ENCODE measurements at regions not wholly inside any gene's neighbourhood (a gene's known extent, or its start where the extent isn't known, plus 50 kb on each side); places are given as distances from the start of the nearest gene placed in this dataset.

GRCh38 chr7:115747174-115747573, 283.4 kb downstream of the TFEC start:
- Histone ChIP-seq H3K4me1 (ENCODE audit: control insufficient read depth, insufficient read depth, low read length) (no peaks in the 10 kb centered on the region), H3K36me3 (ENCODE audit: control insufficient read depth, insufficient read depth, low read length) (no peaks in the 10 kb centered on the region), H3K9me3 (ENCODE audit: control insufficient read depth, insufficient read depth, low read length) (no peaks in the 10 kb centered on the region), H3K27ac (ENCODE audit: low read length) (no peak overlapping the region), H3K4me3 (ENCODE audit: low read length) (no peak overlapping the region), H3K27me3 (ENCODE audit: control insufficient read depth, insufficient read depth, low read length) (no peaks in the 10 kb centered on the region)
- 80% methylated on average over 4 of the region's 4 CpGs for WGBS (ENCODE audit: insufficient coverage)
- H3K27me3 Mint-ChIP-seq (ENCODE audit: low read depth in 2 of 2) = no peaks in the 10 kb centered on the region
- ATAC-seq (no peak), DNase-seq (no peak)
- no peak overlapping the region for H3K27ac Mint-ChIP-seq
- H3K9me3 Mint-ChIP-seq = no peaks in the 10 kb centered on the region
- no peaks in the 10 kb centered on the region for H3K36me3 Mint-ChIP-seq
- no peak overlapping the region for H3K4me3 Mint-ChIP-seq
- intact Hi-C loops (cut with micrococcal nuclease) = no loop called here
- H3K4me1 Mint-ChIP-seq = no peaks in the 10 kb centered on the region
- no peak for TF ChIP-seq CTCF (IDR thresholded peaks at IDR 0.05)

DNA sequence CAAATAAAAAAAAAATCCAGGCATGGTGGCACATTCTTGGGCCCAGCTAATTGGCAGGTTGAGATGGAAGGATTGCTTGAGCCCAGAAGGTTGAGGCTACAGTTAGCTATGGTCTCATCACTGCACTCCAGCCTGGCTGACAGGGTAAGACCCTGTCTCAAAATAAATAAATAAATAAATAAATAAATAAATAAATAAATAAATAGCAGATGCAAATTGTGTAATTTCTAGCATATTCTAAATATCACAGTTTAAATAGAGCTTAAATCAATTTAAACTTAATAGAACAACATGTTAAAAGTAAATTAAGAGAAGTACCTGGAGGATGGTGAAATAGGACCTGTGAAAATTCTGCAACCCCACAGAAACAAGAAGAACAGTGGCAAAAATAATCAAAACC, 290.5 kb downstream of the TFEC start:
- Mint-ChIP-seq H3K4me1 (no peaks in the 10 kb centered on the region), H3K27ac (no peak overlapping the region), H3K36me3 (no peaks in the 10 kb centered on the region), H3K27me3 (ENCODE audit: low read depth in 2 of 2) (no peaks in the 10 kb centered on the region), H3K4me3 (no peak overlapping the region), H3K9me3 (peaks cover 0 to 2% of the 10 kb centered on the region in 2 donors)
- Histone ChIP-seq H3K36me3 (ENCODE audit: control insufficient read depth, insufficient read depth, low read length) (no peaks in the 10 kb centered on the region), H3K4me1 (ENCODE audit: control insufficient read depth, insufficient read depth, low read length) (no peaks in the 10 kb centered on the region), H3K27ac (ENCODE audit: low read length) (no peak overlapping the region), H3K27me3 (ENCODE audit: control insufficient read depth, insufficient read depth, low read length) (no peaks in the 10 kb centered on the region), H3K9me3 (ENCODE audit: control insufficient read depth, insufficient read depth, low read length) (no peaks in the 10 kb centered on the region), H3K4me3 (ENCODE audit: low read length) (no peak overlapping the region)
- intact Hi-C loops (cut with micrococcal nuclease) = no loop called here
- no peak for DNase-seq
- no peak for ATAC-seq
- no peak for TF ChIP-seq CTCF (IDR thresholded peaks at IDR 0.05)

GRCh38 chr7:115734641-115735040, 295.9 kb downstream of the TFEC start:
- Histone ChIP-seq H3K27ac (ENCODE audit: low read length) (no peak overlapping the region), H3K27me3 (ENCODE audit: control insufficient read depth, insufficient read depth, low read length) (no peaks in the 10 kb centered on the region), H3K4me1 (ENCODE audit: control insufficient read depth, insufficient read depth, low read length) (no peaks in the 10 kb centered on the region), H3K4me3 (ENCODE audit: low read length) (no peak overlapping the region), H3K9me3 (ENCODE audit: control insufficient read depth, insufficient read depth, low read length) (no peaks in the 10 kb centered on the region), H3K36me3 (ENCODE audit: control insufficient read depth, insufficient read depth, low read length) (no peaks in the 10 kb centered on the region)
- WGBS (ENCODE audit: insufficient coverage) = 82% methylated on average over 2 of the region's 3 CpGs
- no peak for ATAC-seq
- TF ChIP-seq CTCF (IDR thresholded peaks at IDR 0.05) = no peak
- no peak overlapping the region for H3K4me3 Mint-ChIP-seq
- no peak for DNase-seq
- H3K4me1 Mint-ChIP-seq = no peaks in the 10 kb centered on the region
- H3K27me3 Mint-ChIP-seq (ENCODE audit: low read depth in 2 of 2) = no peaks in the 10 kb centered on the region
- intact Hi-C loops (cut with micrococcal nuclease) = no loop called here
- no peaks in the 10 kb centered on the region for H3K36me3 Mint-ChIP-seq
- H3K27ac Mint-ChIP-seq = no peak overlapping the region
- H3K9me3 Mint-ChIP-seq = peaks cover 0 to 2% of the 10 kb centered on the region in 2 donors

- Histone ChIP-seq H3K36me3 (ENCODE audit: control insufficient read depth, insufficient read depth, low read length) (no peaks in the 10 kb centered on the region), H3K27me3 (ENCODE audit: control insufficient read depth, insufficient read depth, low read length) (no peaks in the 10 kb centered on the region), H3K4me1 (ENCODE audit: control insufficient read depth, insufficient read depth, low read length) (no peaks in the 10 kb centered on the region), H3K27ac (ENCODE audit: low read length) (no peak overlapping the region), H3K4me3 (ENCODE audit: low read length) (no peak overlapping the region), H3K9me3 (ENCODE audit: control insufficient read depth, insufficient read depth, low read length) (no peaks in the 10 kb centered on the region)
- no peak for TF ChIP-seq CTCF (IDR thresholded peaks at IDR 0.05)
- 83% methylated on average over 4 of the region's 4 CpGs for WGBS (ENCODE audit: insufficient coverage)
- Mint-ChIP-seq H3K27ac (no peak overlapping the region), H3K36me3 (no peaks in the 10 kb centered on the region), H3K27me3 (ENCODE audit: low read depth in 2 of 2) (no peaks in the 10 kb centered on the region), H3K9me3 (peaks cover 0 to 2% of the 10 kb centered on the region in 2 donors), H3K4me3 (no peak overlapping the region), H3K4me1 (no peaks in the 10 kb centered on the region)
- no peak for DNase-seq
- intact Hi-C loops (cut with micrococcal nuclease) = no loop called here
- no peak for ATAC-seq
Observed at GRCh38 chr7:115731796-115732471, 298.6 kb downstream of the TFEC start.

Measured in natural killer cell (primary cell).